RWPE2 (cell line): ENCODE measurements at regions not wholly inside any gene's neighbourhood (a gene's known extent, or its start where the extent isn't known, plus 50 kb on each side); places are given as distances from the start of the nearest gene placed in this dataset.

Experiments
- ATAC-seq: fragments of 200-7000 bp; cut with Tn5 transposase; 3 replicates; pipeline ENCODE4 v1.9.1; 2021; ENCODE audit warnings: low read depth
- DNase-seq: peaks from one replicate; pipeline ENCODE4 v3.0.0-alpha.2; 2020; ENCODE audit warnings: low spot score
- H3K27ac ChIP-seq: fragments of 450-650 bp; 2 replicates; pipeline ENCODE4 v1.5.1; 2017; ENCODE audit warnings: mild to moderate bottlenecking; ENCODE audit not compliant: poor library complexity, severe bottlenecking
- H3K27me3 ChIP-seq: fragments of 250-450 bp; sonication (Bioruptor Pico); 2 replicates; pipeline ENCODE4 v1.5.1; 2021; ENCODE audit warnings: mild to moderate bottlenecking, moderate library complexity; ENCODE audit not compliant: insufficient read depth, poor library complexity, severe bottlenecking
- H3K36me3 ChIP-seq: fragments of 250-450 bp; sonication (Bioruptor Pico); 2 replicates; pipeline ENCODE4 v1.5.1; 2020; ENCODE audit warnings: low read depth, mild to moderate bottlenecking, moderate library complexity
- H3K4me1 ChIP-seq: fragments of 250-450 bp; sonication (Bioruptor Pico); 2 replicates; pipeline ENCODE4 v1.5.1; 2021; ENCODE audit warnings: mild to moderate bottlenecking, moderate library complexity; ENCODE audit not compliant: insufficient read depth, poor library complexity, severe bottlenecking
- H3K4me3 ChIP-seq: fragments of 250-450 bp; sonication (Bioruptor Pico); 2 replicates; pipeline ENCODE4 v1.5.1; 2021; ENCODE audit warnings: mild to moderate bottlenecking, moderate library complexity; ENCODE audit not compliant: severe bottlenecking
- H3K9me3 ChIP-seq: fragments of 250-450 bp; sonication (Bioruptor Pico); 2 replicates; pipeline ENCODE4 v1.5.1; 2021; ENCODE audit warnings: mild to moderate bottlenecking, moderate library complexity; ENCODE audit not compliant: severe bottlenecking
- CTCF ChIP-seq: fragments of 450-650 bp; IDR thresholded peaks from one replicate; pipeline ENCODE4 v1.5.1; 2017; ENCODE audit warnings: mild to moderate bottlenecking, moderate library complexity; ENCODE audit not compliant: poor library complexity, severe bottlenecking

GRCh38 chr4:81663368-81663767, 191.7 kb upstream of the RASGEF1B start:
- H3K9me3 ChIP-seq: no peaks in the 10 kb centered on the region
- H3K27ac ChIP-seq: no peak overlapping the region
- ATAC-seq: no peak
- no peak overlapping the region for H3K4me3 ChIP-seq
- H3K27me3 ChIP-seq: no peaks in the 10 kb centered on the region
- TF ChIP-seq CTCF: no peak
- DNase-seq: no peak
- H3K36me3 ChIP-seq: no peaks in the 10 kb centered on the region
- H3K4me1 ChIP-seq: no peaks in the 10 kb centered on the region

- no peaks in the 10 kb centered on the region for H3K9me3 ChIP-seq
- no peak for DNase-seq
Measured at GRCh38 chr4:81659051-81659450, 187.3 kb upstream of the RASGEF1B start.

GRCh38 chr4:81652069-81652478, 180.4 kb upstream of the RASGEF1B start:
- H3K27me3 ChIP-seq: peaks cover 4% of the 10 kb centered on the region
- DNase-seq: no peak
- no peak overlapping the region for H3K4me3 ChIP-seq
- ATAC-seq: no peak
- no peaks in the 10 kb centered on the region for H3K9me3 ChIP-seq
- H3K36me3 ChIP-seq: no peaks in the 10 kb centered on the region
- no peak overlapping the region for H3K27ac ChIP-seq
- no peak for TF ChIP-seq CTCF
- H3K4me1 ChIP-seq: no peaks in the 10 kb centered on the region

More at GRCh38 chr4:81659051-81659450, 187.3 kb upstream of the RASGEF1B start:
- no peaks in the 10 kb centered on the region for H3K27me3 ChIP-seq
- H3K27ac ChIP-seq: no peak overlapping the region
- no peak for ATAC-seq
- no peak for TF ChIP-seq CTCF
- no peak overlapping the region for H3K4me3 ChIP-seq
- no peaks in the 10 kb centered on the region for H3K4me1 ChIP-seq
- H3K36me3 ChIP-seq: no peaks in the 10 kb centered on the region

- Histone ChIP-seq H3K27ac (no peak overlapping the region), H3K4me1 (no peaks in the 10 kb centered on the region), H3K9me3 (no peaks in the 10 kb centered on the region), H3K4me3 (no peak overlapping the region), H3K27me3 (peaks cover 4% of the 10 kb centered on the region), H3K36me3 (no peaks in the 10 kb centered on the region)
- DNase-seq: no peak
- 0 out of 3 replicates have a peak, but pooled peaks have one; percentile 12 for ATAC-seq
- TF ChIP-seq CTCF: no peak
Measured at GRCh38 chr4:81651243-81651899, 179.7 kb upstream of the RASGEF1B start.

- DNase-seq (no peak), ATAC-seq (no peak)
- TF ChIP-seq CTCF: no peak
- no peaks in the 10 kb centered on the region for H3K4me1 ChIP-seq
- H3K9me3 ChIP-seq: no peaks in the 10 kb centered on the region
- H3K4me3 ChIP-seq: no peak overlapping the region
- no peak overlapping the region for H3K27ac ChIP-seq
- H3K36me3 ChIP-seq: no peaks in the 10 kb centered on the region
- H3K27me3 ChIP-seq: peaks cover 4% of the 10 kb centered on the region
Measured at GRCh38 chr4:81650606-81651242, 179.0 kb upstream of the RASGEF1B start.
